ENCODE measurements at regions not wholly inside any gene's neighbourhood (a gene's known extent, or its start where the extent isn't known, plus 50 kb on each side); places are given as distances from the start of the nearest gene placed in this dataset.

DNA sequence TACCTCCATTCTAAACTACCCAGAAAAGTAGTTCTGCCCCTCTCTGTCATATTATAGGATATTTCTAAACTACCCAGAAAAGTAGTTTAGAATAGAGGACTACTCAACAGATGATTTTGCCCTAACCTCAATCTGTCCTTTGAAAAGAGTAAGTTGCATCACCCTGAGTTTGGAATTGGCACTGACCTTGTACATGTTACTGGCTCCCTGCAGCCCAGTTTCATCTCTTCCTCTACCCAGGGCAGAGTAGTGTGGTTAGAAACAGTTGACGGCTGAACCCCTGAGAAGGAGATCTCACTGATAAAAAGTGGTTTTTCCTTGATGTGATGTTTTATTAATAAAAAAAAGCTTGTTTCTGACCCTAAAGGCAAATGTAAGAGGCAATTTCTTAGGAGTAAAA is 340.5 kb upstream of the NECTIN3 start:
- TF ChIP-seq, protein P1, sequence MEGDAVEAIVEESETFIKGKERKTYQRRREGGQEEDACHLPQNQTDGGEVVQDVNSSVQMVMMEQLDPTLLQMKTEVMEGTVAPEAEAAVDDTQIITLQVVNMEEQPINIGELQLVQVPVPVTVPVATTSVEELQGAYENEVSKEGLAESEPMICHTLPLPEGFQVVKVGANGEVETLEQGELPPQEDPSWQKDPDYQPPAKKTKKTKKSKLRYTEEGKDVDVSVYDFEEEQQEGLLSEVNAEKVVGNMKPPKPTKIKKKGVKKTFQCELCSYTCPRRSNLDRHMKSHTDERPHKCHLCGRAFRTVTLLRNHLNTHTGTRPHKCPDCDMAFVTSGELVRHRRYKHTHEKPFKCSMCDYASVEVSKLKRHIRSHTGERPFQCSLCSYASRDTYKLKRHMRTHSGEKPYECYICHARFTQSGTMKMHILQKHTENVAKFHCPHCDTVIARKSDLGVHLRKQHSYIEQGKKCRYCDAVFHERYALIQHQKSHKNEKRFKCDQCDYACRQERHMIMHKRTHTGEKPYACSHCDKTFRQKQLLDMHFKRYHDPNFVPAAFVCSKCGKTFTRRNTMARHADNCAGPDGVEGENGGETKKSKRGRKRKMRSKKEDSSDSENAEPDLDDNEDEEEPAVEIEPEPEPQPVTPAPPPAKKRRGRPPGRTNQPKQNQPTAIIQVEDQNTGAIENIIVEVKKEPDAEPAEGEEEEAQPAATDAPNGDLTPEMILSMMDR (IDR thresholded peaks at IDR 0.05; ENCODE audit: insufficient read depth, low read depth, low read length): no peak
- no peak overlapping the region for H3K4me3 ChIP-seq (ENCODE audit: low read depth, low read length)
- no peak for DNase-seq (ENCODE audit: low read depth)

DNA sequence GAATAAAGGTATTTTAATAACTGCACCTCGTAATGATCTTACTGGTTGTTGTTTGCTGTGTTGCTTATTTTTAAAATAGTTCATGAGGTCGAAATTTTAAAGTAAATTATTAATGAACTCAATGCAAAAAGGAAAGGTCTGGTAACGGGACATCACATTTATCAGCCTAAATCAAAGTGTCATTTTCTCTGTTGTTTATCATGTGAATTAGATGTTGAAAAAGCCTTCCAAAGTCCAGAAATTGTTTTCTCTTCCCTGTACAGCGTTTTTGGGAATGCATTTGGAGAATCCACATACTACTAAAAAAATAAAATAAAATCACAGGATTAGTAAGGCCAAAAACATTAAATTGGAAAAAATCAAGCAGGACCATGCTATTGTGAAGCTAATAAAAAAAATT is 339.2 kb upstream of the NECTIN3 start:
- TF ChIP-seq, protein P1 (IDR thresholded peaks at IDR 0.05; ENCODE audit: insufficient read depth, low read depth, low read length): no peak
- no peak for DNase-seq (ENCODE audit: low read depth)

DNA sequence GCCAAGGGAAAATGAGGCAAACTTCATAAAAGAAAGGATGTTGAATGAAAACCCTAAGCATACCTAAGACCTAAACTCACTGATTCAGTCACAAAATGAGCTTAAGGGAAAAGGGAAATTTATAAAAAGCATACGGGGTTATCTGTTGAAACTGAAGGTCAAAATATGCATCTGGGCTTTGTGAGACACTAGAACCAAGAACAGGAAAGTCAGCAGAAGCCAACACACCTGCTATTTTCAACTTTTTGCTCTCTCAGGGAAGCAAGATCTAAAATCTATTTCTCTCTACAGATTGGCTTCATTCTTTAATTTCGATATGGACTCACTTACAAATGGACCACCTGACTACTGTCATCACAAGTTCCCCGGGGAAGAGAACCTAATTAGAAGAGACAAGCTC is 338.6 kb upstream of the NECTIN3 start:
- TF ChIP-seq, protein P1 (IDR thresholded peaks at IDR 0.05; ENCODE audit: insufficient read depth, low read depth, low read length): no peak
- H3K4me3 ChIP-seq (ENCODE audit: low read depth, low read length): no peak overlapping the region
- DNase-seq (ENCODE audit: low read depth): no peak

More for the DNA sequence above, 339.2 kb upstream of the NECTIN3 start:
- H3K4me3 ChIP-seq (ENCODE audit: low read depth, low read length): no peak overlapping the region

DNA sequence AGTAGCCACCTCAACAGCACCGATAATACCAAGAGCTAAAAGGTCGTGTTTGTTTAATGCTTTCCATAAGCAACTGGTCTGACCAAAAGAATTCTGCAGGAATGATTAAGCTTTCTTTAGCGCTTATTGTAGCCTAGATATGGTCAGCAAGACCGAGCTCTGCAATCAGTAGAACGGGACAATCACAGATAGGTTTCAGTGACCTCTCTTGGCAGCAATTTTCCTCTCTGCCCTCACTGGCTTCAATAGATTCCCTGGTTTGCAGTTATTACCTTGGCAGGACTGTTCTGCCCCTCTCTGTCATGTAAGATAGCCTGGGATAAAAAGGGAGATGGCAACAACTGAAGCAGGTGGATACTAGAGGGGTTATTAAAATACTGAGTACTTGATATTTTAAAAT is 337.1 kb upstream of the NECTIN3 start:
- TF ChIP-seq, protein P1 (IDR thresholded peaks at IDR 0.05; ENCODE audit: insufficient read depth, low read depth, low read length): no peak
- H3K4me3 ChIP-seq (ENCODE audit: low read depth, low read length): no peak overlapping the region
- DNase-seq (ENCODE audit: low read depth): no peak

DNA sequence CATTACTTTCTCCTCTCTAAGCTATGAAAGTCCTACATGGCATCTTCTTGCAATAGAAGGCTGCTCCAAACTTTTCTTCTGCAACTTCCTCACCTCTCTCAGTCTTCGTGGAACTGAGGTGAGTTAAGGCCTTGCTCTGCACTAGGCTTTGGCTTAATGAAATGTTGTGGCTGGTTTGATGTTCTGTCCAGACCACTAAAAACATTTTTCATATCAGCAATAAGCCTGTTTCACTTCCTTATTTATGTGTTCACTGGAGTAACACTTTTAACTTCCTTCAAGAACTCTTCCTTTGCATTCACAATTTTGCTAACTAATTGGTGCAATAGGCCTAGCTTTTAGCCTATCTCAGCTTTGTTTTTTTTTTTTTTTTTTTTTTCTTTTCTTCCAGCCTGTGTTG is 335.3 kb upstream of the NECTIN3 start:
- no peak for DNase-seq (ENCODE audit: low read depth)
- H3K4me3 ChIP-seq (ENCODE audit: low read depth, low read length): no peak overlapping the region
- TF ChIP-seq, protein P1 (IDR thresholded peaks at IDR 0.05; ENCODE audit: insufficient read depth, low read depth, low read length): no peak

DNA sequence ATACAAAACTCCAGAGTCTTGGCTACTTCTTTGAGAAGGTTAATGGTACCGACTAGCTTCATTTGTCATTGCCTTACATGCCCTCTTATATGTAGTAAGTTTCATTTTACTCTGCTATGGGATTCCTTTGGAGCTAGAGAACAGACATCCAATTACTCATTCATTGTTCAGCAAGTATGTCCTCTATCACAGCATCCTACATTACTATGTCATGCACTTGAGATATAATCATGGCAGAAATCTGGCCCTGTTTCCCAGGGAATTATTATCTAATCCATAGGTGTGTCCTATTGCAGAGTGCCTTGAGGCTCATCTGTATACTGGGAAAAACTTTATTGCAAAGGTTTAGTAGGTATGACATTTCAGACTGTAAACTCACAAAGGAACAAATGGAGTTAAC is 333.1 kb upstream of the NECTIN3 start:
- no peak for DNase-seq (ENCODE audit: low read depth)

DNA sequence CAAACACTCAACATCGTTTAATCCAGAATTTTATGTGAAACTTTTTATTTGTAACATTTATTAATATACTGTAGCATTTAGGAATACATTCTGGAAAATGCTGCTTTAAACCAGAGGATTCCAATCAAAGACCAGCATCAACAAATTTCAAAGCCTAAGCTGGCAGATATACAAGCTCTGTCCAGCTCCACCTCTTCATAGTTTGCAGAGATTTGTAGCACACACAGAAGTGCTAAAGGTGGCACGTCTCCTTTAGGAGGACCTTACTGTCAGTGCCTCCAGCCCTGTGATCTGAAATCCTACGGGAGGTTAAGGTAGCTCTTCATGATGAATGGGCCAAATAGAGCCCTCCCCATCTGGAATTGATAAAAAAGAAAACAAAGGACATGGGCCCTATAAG is 329.7 kb upstream of the NECTIN3 start:
- no peak for DNase-seq (ENCODE audit: low read depth)
- TF ChIP-seq, protein P1 (IDR thresholded peaks at IDR 0.05; ENCODE audit: insufficient read depth, low read depth, low read length): no peak
- H3K4me3 ChIP-seq (ENCODE audit: low read depth, low read length): no peak overlapping the region

More for the DNA sequence above, 333.1 kb upstream of the NECTIN3 start:
- H3K4me3 ChIP-seq (ENCODE audit: low read depth, low read length): no peak overlapping the region
- TF ChIP-seq, protein P1 (IDR thresholded peaks at IDR 0.05; ENCODE audit: insufficient read depth, low read depth, low read length): no peak
